ENCODE measurements at regions not wholly inside any gene's neighbourhood (a gene's known extent, or its start where the extent isn't known, plus 50 kb on each side); places are given as distances from the start of the nearest gene placed in this dataset.

- ChIA-PET POLR2A (no interaction called here), CTCF (no interaction called here)
- peaks cover 12% of the 10 kb centered on the region for H3K4me1 Mint-ChIP-seq
- H3K36me3 Mint-ChIP-seq: no peaks in the 10 kb centered on the region
- no peak overlapping the region for H3K27ac Mint-ChIP-seq
- TF ChIP-seq ERG (CRISPR knock-in tag; IDR thresholded peaks at IDR 0.05) (no peak), GABPB1 (CRISPR knock-in tag; IDR thresholded peaks at IDR 0.05) (no peak), MXD4 (CRISPR knock-in tag; IDR thresholded peaks at IDR 0.05; ENCODE audit: borderline replicate concordance) (no peak), CDX4 (CRISPR knock-in tag; IDR thresholded peaks at IDR 0.05; ENCODE audit: borderline replicate concordance) (no peak), RELA (CRISPR knock-in tag; IDR thresholded peaks at IDR 0.05; ENCODE audit: borderline replicate concordance) (no peak), ZNF232 (CRISPR knock-in tag; IDR thresholded peaks at IDR 0.05) (no peak)
- TF ChIP-seq, protein P1, sequence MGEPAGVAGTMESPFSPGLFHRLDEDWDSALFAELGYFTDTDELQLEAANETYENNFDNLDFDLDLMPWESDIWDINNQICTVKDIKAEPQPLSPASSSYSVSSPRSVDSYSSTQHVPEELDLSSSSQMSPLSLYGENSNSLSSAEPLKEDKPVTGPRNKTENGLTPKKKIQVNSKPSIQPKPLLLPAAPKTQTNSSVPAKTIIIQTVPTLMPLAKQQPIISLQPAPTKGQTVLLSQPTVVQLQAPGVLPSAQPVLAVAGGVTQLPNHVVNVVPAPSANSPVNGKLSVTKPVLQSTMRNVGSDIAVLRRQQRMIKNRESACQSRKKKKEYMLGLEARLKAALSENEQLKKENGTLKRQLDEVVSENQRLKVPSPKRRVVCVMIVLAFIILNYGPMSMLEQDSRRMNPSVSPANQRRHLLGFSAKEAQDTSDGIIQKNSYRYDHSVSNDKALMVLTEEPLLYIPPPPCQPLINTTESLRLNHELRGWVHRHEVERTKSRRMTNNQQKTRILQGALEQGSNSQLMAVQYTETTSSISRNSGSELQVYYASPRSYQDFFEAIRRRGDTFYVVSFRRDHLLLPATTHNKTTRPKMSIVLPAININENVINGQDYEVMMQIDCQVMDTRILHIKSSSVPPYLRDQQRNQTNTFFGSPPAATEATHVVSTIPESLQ (CRISPR knock-in tag; IDR thresholded peaks at IDR 0.05): no peak
- no peak for ATAC-seq
- DNase-seq (ENCODE audit: low spot score): no peak
- no peaks in the 10 kb centered on the region for H3K27me3 Mint-ChIP-seq (ENCODE audit: low read depth)
- no peaks in the 10 kb centered on the region for H3K9me3 Mint-ChIP-seq
- H3K4me3 Mint-ChIP-seq: no peak overlapping the region
Observed at GRCh38 chr10:88037623-88038022, 174.2 kb downstream of the PTEN start.

GRCh38 chr10:88038268-88038667 is 174.8 kb downstream of the PTEN start:
- ATAC-seq: no peak
- no peaks in the 10 kb centered on the region; the same call in 1 of the 2 replicates for H3K27me3 Mint-ChIP-seq (ENCODE audit: low read depth)
- H3K36me3 Mint-ChIP-seq: no peaks in the 10 kb centered on the region; the same call in 1 of the 2 replicates
- H3K4me1 Mint-ChIP-seq: peaks cover 18% of the 10 kb centered on the region
- H3K4me3 Mint-ChIP-seq: no peak overlapping the region
- POLR2A ChIA-PET: no interaction called here
- DNase-seq (ENCODE audit: low spot score): no peak
- TF ChIP-seq NR1H2 (CRISPR knock-in tag; IDR thresholded peaks at IDR 0.05): no peak
- TF ChIP-seq ZBTB43 (CRISPR knock-in tag; IDR thresholded peaks at IDR 0.05): no peak
- TF ChIP-seq FOXJ3 (CRISPR knock-in tag; IDR thresholded peaks at IDR 0.05; ENCODE audit: borderline replicate concordance): no peak
- no peak for TF ChIP-seq AR (CRISPR knock-in tag; IDR thresholded peaks at IDR 0.05)
- no peak for TF ChIP-seq CTCF (IDR thresholded peaks at IDR 0.05)
- no peak for TF ChIP-seq HMGA2 (CRISPR knock-in tag; IDR thresholded peaks at IDR 0.05)
- no peak for TF ChIP-seq JUN (CRISPR knock-in tag; IDR thresholded peaks at IDR 0.05)
- no peak for TF ChIP-seq NFE2L1 (CRISPR knock-in tag; IDR thresholded peaks at IDR 0.05)
- peaks cover 5% of the 10 kb centered on the region for H3K9me3 Mint-ChIP-seq
- CTCF ChIA-PET: no interaction called here
- H3K27ac Mint-ChIP-seq: no peak overlapping the region
